A549 (cell line): ENCODE measurements at regions not wholly inside any gene's neighbourhood (a gene's known extent, or its start where the extent isn't known, plus 50 kb on each side); places are given as distances from the start of the nearest gene placed in this dataset.

Experiments
- ATAC-seq, 2 experiments: fragments of 200-7000 bp in 1 of 2; fragments of >200 bp in 1 of 2; cut with Nextera tagmentation in 1 of 2; cut with Tn5 transposase in 1 of 2; 3 replicates each; pipeline versions ENCODE4 v1.8.0 to v1.9.1; 2018 to 2020; ENCODE audit warnings: mild to moderate bottlenecking in 1 of 2, moderate library complexity in 1 of 2
- CTCF ChIA-PET: fragments of 300-600 bp; sonication (Branson Sonifier 250); formaldehyde crosslinking; extraction: SDS; loops from one replicate; lab custom pipeline; 2021; ENCODE audit warnings: antibody characterized with exemption, inconsistent platforms; lab: Yijun Ruan, JAX
- POLR2A ChIA-PET: fragments of 350-600 bp; formaldehyde crosslinking; extraction: SDS; loops from one replicate; lab custom pipeline; 2021; ENCODE audit warnings: antibody characterized with exemption, inconsistent platforms; lab: Yijun Ruan, JAX
- DNase-seq, 2 experiments: peaks; one replicate each; pipeline versions ENCODE4 v3.0.0 to v3.0.0-alpha.2; 2011 to 2016; ENCODE audit warnings: low read depth in 1 of 2, low spot score in 1 of 2
- FAIRE-seq: peaks from 2 replicates; lab custom pipeline; 2011; peaks lifted over from hg19 to GRCh38; lab: Jason Lieb, UNC
- H3K27ac ChIP-seq, 2 experiments: fragments of >200 bp; sonication (Bioruptor Twin); formaldehyde crosslinking; 3 replicates each; pipeline ENCODE4 v1.5.1; 2016 to 2017
- H3K4me1 ChIP-seq: fragments of >200 bp; sonication (Bioruptor Twin); formaldehyde crosslinking; 3 replicates; pipeline ENCODE4 v1.6.1; 2016
- H3K4me2 ChIP-seq: fragments of >200 bp; sonication (Bioruptor Twin); formaldehyde crosslinking; 3 replicates; pipeline ENCODE4 v1.6.1; 2016
- H3K4me3 ChIP-seq: fragments of >200 bp; sonication (Bioruptor Twin); formaldehyde crosslinking; 3 replicates; pipeline ENCODE4 v1.5.1; 2016
- H3K9me3 ChIP-seq: fragments of >200 bp; sonication (Bioruptor Twin); formaldehyde crosslinking; 3 replicates; pipeline ENCODE4 v1.6.1; 2016
- CBX2 ChIP-seq: fragments of 200-600 bp; sonication (generic); IDR thresholded peaks from 2 replicates; pipeline ENCODE4 v1.6.1; 2016; ENCODE audit warnings: low read depth, mild to moderate bottlenecking, borderline replicate concordance
- CEBPB ChIP-seq, 2 experiments: fragments of >200 bp in 1 of 2; sonication (Bioruptor Twin) in 1 of 2; formaldehyde crosslinking in 1 of 2; IDR thresholded peaks; 2 replicates each; pipeline ENCODE4 v1.6.1; 2012 to 2016
- CHD4 ChIP-seq: fragments of 200-600 bp; sonication (generic); IDR thresholded peaks from 2 replicates; pipeline ENCODE4 v1.6.1; 2016; ENCODE audit warnings: antibody characterized with exemption, mild to moderate bottlenecking, borderline replicate concordance
- EHMT2 ChIP-seq: fragments of 200-600 bp; sonication (generic); IDR thresholded peaks from 2 replicates; pipeline ENCODE4 v1.6.1; 2016; ENCODE audit warnings: antibody characterized with exemption, low read depth, mild to moderate bottlenecking, moderate library complexity
- EP300 ChIP-seq, 2 experiments: fragments of >200 bp; sonication (Bioruptor Twin); formaldehyde crosslinking; IDR thresholded peaks; 2 replicates in 1 of 2; 3 replicates in 1 of 2; pipeline ENCODE4 v1.6.1; 2016 to 2017
- ESRRA ChIP-seq: fragments of 150-350 bp; IDR thresholded peaks from 2 replicates; pipeline ENCODE4 v1.6.1; 2014; ENCODE audit warnings: mild to moderate bottlenecking, low read length, borderline replicate concordance
- GATA3 ChIP-seq: IDR thresholded peaks from 2 replicates; pipeline ENCODE4 v1.6.1; 2012; ENCODE audit warnings: borderline replicate concordance
- JUNB ChIP-seq: fragments of >200 bp; sonication (Bioruptor Twin); formaldehyde crosslinking; IDR thresholded peaks from 2 replicates; pipeline ENCODE4 v1.6.1; 2016
- KDM5A ChIP-seq: fragments of 200-600 bp; sonication (generic); IDR thresholded peaks from 2 replicates; pipeline ENCODE4 v1.6.1; 2016; ENCODE audit warnings: antibody characterized with exemption, mild to moderate bottlenecking
- MAZ ChIP-seq: fragments of 150-350 bp; IDR thresholded peaks from 2 replicates; pipeline ENCODE4 v1.6.1; 2014; ENCODE audit warnings: antibody characterized with exemption, low read depth, low read length, borderline replicate concordance
- NFE2L2 ChIP-seq: fragments of 150-350 bp; conservative IDR thresholded peaks from 2 replicates; pipeline ENCODE4 v1.6.1; 2014; ENCODE audit warnings: low read length
- PHF8 ChIP-seq: fragments of 200-600 bp; sonication (generic); IDR thresholded peaks from 2 replicates; pipeline ENCODE4 v1.6.1; 2016; ENCODE audit warnings: low read depth, mild to moderate bottlenecking, antibody characterized with exemption, moderate library complexity, borderline replicate concordance
- POLR2AphosphoS2 ChIP-seq: conservative IDR thresholded peaks from 2 replicates; pipeline ENCODE4 v1.6.1; 2012; ENCODE audit warnings: low read length, improper control_type of control experiment, inconsistent platforms
- RCOR1 ChIP-seq: fragments of 150-350 bp; IDR thresholded peaks from 2 replicates; pipeline ENCODE4 v1.6.1; 2014; ENCODE audit warnings: antibody characterized with exemption, low read length, low read depth
- SMC3 ChIP-seq: fragments of >200 bp; sonication (Bioruptor Twin); formaldehyde crosslinking; IDR thresholded peaks from 3 replicates; pipeline ENCODE4 v1.6.1; 2018; ENCODE audit warnings: inconsistent platforms
- WGBS: methylation state at CpG from one replicate; pipeline ENCODE4 v1.1.6; 2017; ENCODE audit errors: missing lambda C conversion rate; 5-methylcytosine and 5-hydroxymethylcytosine counted together
- TF ChIP-seq, protein P1 (sequence below): fragments of >200 bp; sonication (Bioruptor Twin); formaldehyde crosslinking; IDR thresholded peaks from 3 replicates; pipeline ENCODE4 v1.5.1; 2016
- TF ChIP-seq, protein P2 (sequence below): fragments of 250-450 bp; sonication (Bioruptor Pico); IDR thresholded peaks from 2 replicates; pipeline ENCODE4 v1.5.0; 2021; ENCODE audit warnings: mild to moderate bottlenecking, moderate library complexity, borderline replicate concordance

DNA sequence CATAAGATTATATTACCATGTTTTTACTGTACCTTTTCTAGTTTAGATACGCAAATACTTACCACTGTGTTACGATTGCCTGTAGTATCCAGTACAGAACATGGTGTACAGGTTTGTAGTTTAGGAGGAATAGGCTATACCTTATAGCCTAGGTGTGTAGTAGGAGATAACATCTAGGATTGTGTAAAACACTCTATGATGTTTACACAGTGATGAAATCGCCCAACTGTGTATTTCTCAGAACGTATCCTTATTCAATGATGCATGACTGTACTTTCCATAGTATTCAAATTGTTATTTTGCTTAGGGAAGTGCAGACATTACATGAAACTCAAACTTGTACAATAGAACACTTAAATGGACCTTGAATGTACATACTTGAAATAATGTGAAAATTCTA, 188.1 kb upstream of the PDGFD start (continued):
- TF ChIP-seq, protein P1, sequence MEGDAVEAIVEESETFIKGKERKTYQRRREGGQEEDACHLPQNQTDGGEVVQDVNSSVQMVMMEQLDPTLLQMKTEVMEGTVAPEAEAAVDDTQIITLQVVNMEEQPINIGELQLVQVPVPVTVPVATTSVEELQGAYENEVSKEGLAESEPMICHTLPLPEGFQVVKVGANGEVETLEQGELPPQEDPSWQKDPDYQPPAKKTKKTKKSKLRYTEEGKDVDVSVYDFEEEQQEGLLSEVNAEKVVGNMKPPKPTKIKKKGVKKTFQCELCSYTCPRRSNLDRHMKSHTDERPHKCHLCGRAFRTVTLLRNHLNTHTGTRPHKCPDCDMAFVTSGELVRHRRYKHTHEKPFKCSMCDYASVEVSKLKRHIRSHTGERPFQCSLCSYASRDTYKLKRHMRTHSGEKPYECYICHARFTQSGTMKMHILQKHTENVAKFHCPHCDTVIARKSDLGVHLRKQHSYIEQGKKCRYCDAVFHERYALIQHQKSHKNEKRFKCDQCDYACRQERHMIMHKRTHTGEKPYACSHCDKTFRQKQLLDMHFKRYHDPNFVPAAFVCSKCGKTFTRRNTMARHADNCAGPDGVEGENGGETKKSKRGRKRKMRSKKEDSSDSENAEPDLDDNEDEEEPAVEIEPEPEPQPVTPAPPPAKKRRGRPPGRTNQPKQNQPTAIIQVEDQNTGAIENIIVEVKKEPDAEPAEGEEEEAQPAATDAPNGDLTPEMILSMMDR: no peak
- TF ChIP-seq CHD4: no peak
- TF ChIP-seq, all 56 proteins: peak for 0

- Histone ChIP-seq H3K4me3 (no peak overlapping the region), H3K27ac (no peak overlapping the region), H3K4me1 (no peaks in the 10 kb centered on the region), H3K4me2 (no peak overlapping the region), H3K9me3 (no peaks in the 10 kb centered on the region)
- 78% methylated on average over 1 of the region's 1 CpG for WGBS
- ChIA-PET POLR2A (no interaction called here), CTCF (interaction anchor here (0.9 kb wide), 1 partner anchor 54 kb away, joined by 3 read pairs; no protein-coding TSS in a partner anchor)
- ATAC-seq: peak; percentile 34 to 60; a peak in 2 of 6 replicates
- no peak for FAIRE-seq
- DNase-seq: peak; percentile 0 to 17
- no peak for TF ChIP-seq SMC3
- no peak for TF ChIP-seq CBX2
- TF ChIP-seq JUNB: no peak
- TF ChIP-seq, protein P2, sequence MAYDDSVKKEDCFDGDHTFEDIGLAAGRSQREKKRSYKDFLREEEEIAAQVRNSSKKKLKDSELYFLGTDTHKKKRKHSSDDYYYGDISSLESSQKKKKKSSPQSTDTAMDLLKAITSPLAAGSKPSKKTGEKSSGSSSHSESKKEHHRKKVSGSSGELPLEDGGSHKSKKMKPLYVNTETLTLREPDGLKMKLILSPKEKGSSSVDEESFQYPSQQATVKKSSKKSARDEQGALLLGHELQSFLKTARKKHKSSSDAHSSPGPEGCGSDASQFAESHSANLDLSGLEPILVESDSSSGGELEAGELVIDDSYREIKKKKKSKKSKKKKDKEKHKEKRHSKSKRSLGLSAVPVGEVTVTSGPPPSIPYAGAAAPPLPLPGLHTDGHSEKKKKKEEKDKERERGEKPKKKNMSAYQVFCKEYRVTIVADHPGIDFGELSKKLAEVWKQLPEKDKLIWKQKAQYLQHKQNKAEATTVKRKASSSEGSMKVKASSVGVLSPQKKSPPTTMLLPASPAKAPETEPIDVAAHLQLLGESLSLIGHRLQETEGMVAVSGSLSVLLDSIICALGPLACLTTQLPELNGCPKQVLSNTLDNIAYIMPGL: no peak
- TF ChIP-seq MAZ: no peak
These were observed 179.6 kb upstream of the PDGFD start for GRCh38 chr11:104343578-104343977.

- ChIA-PET POLR2A (no interaction called here), CTCF (no interaction called here)
- no peak overlapping the region for H3K4me3 ChIP-seq
- no peak overlapping the region for H3K4me2 ChIP-seq
- DNase-seq (no peak), ATAC-seq (no peak), FAIRE-seq (no peak)
- no peak overlapping the region for H3K27ac ChIP-seq
- no peaks in the 10 kb centered on the region for H3K4me1 ChIP-seq
- WGBS: 42% methylated on average over 2 of the region's 2 CpGs
- H3K9me3 ChIP-seq: no peaks in the 10 kb centered on the region
- TF ChIP-seq, protein P1: no peak
- TF ChIP-seq POLR2AphosphoS2 (no peak), ESRRA (no peak), KDM5A (no peak), GATA3 (no peak), MAZ (no peak), CEBPB (IDR thresholded peaks at IDR 0.05) (no peak), PHF8 (no peak), RCOR1 (no peak), EP300 (IDR thresholded peaks at IDR 0.05) (no peak), CBX2 (no peak), NFE2L2 (no peak), EHMT2 (no peak)
- TF ChIP-seq, all 56 proteins: peak for 0
These were observed 176.6 kb upstream of the PDGFD start for GRCh38 chr11:104340590-104340989.
